Astrocyte (in vitro differentiated cells and primary cell): ENCODE measurements at regions not wholly inside any gene's neighbourhood (a gene's known extent, or its start where the extent isn't known, plus 50 kb on each side); places are given as distances from the start of the nearest gene placed in this dataset.

Experiments used
- DNase-seq: peaks from one replicate; pipeline ENCODE4 v3.0.0-alpha.2; 2010; ENCODE audit warnings: low read depth
- FAIRE-seq: peaks from 2 replicates; lab custom pipeline; 2011; peaks lifted over from hg19 to GRCh38; lab: Jason Lieb, UNC
- H2AFZ ChIP-seq: 2 replicates; pipeline ENCODE4 v1.6.0; 2012; ENCODE audit warnings: low read depth, low read length, inconsistent platforms
- H3K27ac ChIP-seq: 2 replicates; pipeline ENCODE4 v1.5.1; 2011; ENCODE audit warnings: low read depth, low read length, inconsistent platforms
- H3K27me3 ChIP-seq: 2 replicates; pipeline ENCODE4 v1.6.0; 2011; ENCODE audit warnings: low read length, inconsistent platforms; ENCODE audit not compliant: insufficient read depth
- H3K36me3 ChIP-seq: 2 replicates; pipeline ENCODE4 v1.5.1; 2011; ENCODE audit warnings: low read length, inconsistent platforms; ENCODE audit not compliant: insufficient read depth
- H3K4me1 ChIP-seq: 2 replicates; pipeline ENCODE4 v1.5.1; 2011; ENCODE audit warnings: low read length, inconsistent platforms; ENCODE audit not compliant: insufficient read depth
- H3K4me2 ChIP-seq: 2 replicates; pipeline ENCODE4 v1.6.0; 2012; ENCODE audit warnings: low read length, inconsistent platforms
- H3K4me3 ChIP-seq: 2 replicates; pipeline ENCODE4 v1.5.1; 2011; ENCODE audit warnings: low read depth, mild to moderate bottlenecking, low read length, inconsistent platforms; ENCODE audit not compliant: insufficient read depth
- H3K79me2 ChIP-seq: 2 replicates; pipeline ENCODE4 v1.6.0; 2012; ENCODE audit warnings: mild to moderate bottlenecking, low read length, inconsistent platforms; ENCODE audit not compliant: insufficient read depth
- H3K9ac ChIP-seq: 2 replicates; pipeline ENCODE4 v1.6.0; 2012; ENCODE audit warnings: mild to moderate bottlenecking, low read length, inconsistent platforms
- H3K9me3 ChIP-seq: 2 replicates; pipeline ENCODE4 v1.5.1; 2012; ENCODE audit warnings: low read depth, mild to moderate bottlenecking, low read length, inconsistent platforms; ENCODE audit not compliant: insufficient read depth
- H4K20me1 ChIP-seq: 2 replicates; pipeline ENCODE4 v1.6.0; 2012; ENCODE audit warnings: low read length, inconsistent platforms; ENCODE audit not compliant: insufficient read depth
- H3K27ac Mint-ChIP-seq: one replicate; pipeline ENCODE4 v1.8.0; 2021; ENCODE audit warnings: mild to moderate bottlenecking, mixed read lengths; ENCODE audit not compliant: unreplicated experiment
- H3K27me3 Mint-ChIP-seq: one replicate; pipeline ENCODE4 v1.8.0; 2021; ENCODE audit warnings: low read depth, mixed read lengths; ENCODE audit not compliant: unreplicated experiment
- H3K36me3 Mint-ChIP-seq: one replicate; pipeline ENCODE4 v1.8.0; 2021; ENCODE audit warnings: low read depth, mixed read lengths; ENCODE audit not compliant: unreplicated experiment
- H3K4me1 Mint-ChIP-seq: one replicate; pipeline ENCODE4 v1.8.0; 2021; ENCODE audit warnings: low read depth, mixed read lengths; ENCODE audit not compliant: unreplicated experiment
- H3K4me3 Mint-ChIP-seq: one replicate; pipeline ENCODE4 v1.8.0; 2021; ENCODE audit warnings: mild to moderate bottlenecking, moderate library complexity, mixed read lengths; ENCODE audit not compliant: unreplicated experiment
- H3K9me3 Mint-ChIP-seq: one replicate; pipeline ENCODE4 v1.8.0; 2021; ENCODE audit warnings: mild to moderate bottlenecking, mixed read lengths; ENCODE audit not compliant: unreplicated experiment
- EZH2 ChIP-seq: IDR thresholded peaks from 2 replicates; pipeline ENCODE4 v1.6.1; 2012; ENCODE audit warnings: mild to moderate bottlenecking, low read length, inconsistent platforms; ENCODE audit not compliant: insufficient read depth
- TF ChIP-seq, protein P1 (sequence below): IDR thresholded peaks from 2 replicates; pipeline ENCODE4 v1.5.1; 2011; ENCODE audit warnings: low read depth, mild to moderate bottlenecking, inconsistent platforms, low read length, moderate library complexity; ENCODE audit not compliant: insufficient read depth

DNA sequence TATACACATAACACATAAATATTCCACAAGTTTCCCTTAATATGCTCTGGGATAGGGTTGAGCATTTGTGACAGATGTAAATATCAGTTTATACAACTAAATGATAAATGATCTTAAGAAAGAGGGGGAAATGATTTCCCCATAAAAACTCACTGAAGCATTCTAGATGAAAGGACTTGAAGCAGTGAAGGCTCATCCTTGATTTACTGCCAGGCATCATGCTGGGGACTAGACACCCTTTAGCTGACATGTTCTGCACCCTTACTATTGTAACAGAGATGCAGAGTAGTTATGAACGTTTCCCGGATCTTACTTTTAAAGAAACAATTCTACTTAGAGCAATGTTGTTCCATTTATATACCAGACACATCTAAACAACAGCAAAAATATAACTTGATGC, 235.8 kb downstream of the PTGER3 start:
- H3K36me3 ChIP-seq, result no peaks in the 10 kb centered on the region
- DNase-seq, result no peak
- H3K4me1 Mint-ChIP-seq, result no peaks in the 10 kb centered on the region
- no peak overlapping the region for H3K4me3 Mint-ChIP-seq
- no peaks in the 10 kb centered on the region for H3K4me1 ChIP-seq
- no peaks in the 10 kb centered on the region for H3K9me3 ChIP-seq
- no peaks in the 10 kb centered on the region for H3K36me3 Mint-ChIP-seq
- no peaks in the 10 kb centered on the region for H3K27me3 ChIP-seq
- H3K27ac ChIP-seq, result no peak overlapping the region
- H3K4me2 ChIP-seq, result no peak overlapping the region
- H3K9me3 Mint-ChIP-seq, result peaks cover 2% of the 10 kb centered on the region
- no peak overlapping the region for H2AFZ ChIP-seq
- no peaks in the 10 kb centered on the region for H3K27me3 Mint-ChIP-seq
- no peak for FAIRE-seq
- H3K9ac ChIP-seq, result no peak overlapping the region
- TF ChIP-seq, protein P1, sequence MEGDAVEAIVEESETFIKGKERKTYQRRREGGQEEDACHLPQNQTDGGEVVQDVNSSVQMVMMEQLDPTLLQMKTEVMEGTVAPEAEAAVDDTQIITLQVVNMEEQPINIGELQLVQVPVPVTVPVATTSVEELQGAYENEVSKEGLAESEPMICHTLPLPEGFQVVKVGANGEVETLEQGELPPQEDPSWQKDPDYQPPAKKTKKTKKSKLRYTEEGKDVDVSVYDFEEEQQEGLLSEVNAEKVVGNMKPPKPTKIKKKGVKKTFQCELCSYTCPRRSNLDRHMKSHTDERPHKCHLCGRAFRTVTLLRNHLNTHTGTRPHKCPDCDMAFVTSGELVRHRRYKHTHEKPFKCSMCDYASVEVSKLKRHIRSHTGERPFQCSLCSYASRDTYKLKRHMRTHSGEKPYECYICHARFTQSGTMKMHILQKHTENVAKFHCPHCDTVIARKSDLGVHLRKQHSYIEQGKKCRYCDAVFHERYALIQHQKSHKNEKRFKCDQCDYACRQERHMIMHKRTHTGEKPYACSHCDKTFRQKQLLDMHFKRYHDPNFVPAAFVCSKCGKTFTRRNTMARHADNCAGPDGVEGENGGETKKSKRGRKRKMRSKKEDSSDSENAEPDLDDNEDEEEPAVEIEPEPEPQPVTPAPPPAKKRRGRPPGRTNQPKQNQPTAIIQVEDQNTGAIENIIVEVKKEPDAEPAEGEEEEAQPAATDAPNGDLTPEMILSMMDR, result no peak
- TF ChIP-seq EZH2, result no peak
- H3K4me3 ChIP-seq, result no peak overlapping the region
- H4K20me1 ChIP-seq, result no peaks in the 10 kb centered on the region
- H3K27ac Mint-ChIP-seq, result no peak overlapping the region
- H3K79me2 ChIP-seq, result no peaks in the 10 kb centered on the region

DNA sequence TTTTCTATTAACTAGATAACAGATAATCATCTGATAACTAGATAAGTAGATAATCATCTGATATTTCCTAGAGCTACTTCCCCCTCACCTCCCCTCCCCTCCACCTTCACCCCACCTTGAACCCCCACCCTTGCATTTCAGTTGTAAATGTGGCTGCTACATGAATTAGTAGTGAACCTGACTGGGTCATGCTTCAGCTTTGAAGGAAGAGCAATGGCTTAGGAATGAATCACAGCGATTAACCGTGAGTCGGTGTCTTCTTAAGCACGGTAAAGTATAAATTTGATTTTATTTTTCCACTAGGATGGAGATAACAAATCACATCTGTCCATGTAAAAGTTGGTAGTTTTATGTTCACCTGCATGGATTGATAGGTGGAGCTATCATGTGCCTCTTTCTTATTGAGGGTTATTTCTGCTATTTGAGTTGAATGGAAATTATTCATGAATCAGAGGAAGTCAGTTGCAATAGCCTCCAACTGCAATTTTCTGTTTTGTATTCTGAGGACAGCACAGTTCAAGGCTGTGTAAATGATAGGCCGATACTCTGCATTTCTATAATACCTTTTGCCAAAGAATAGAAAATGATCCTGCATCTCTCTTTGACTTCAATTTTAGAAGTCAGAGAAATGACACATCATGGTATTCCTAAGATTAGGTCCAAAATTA, 235.0 kb downstream of the PTGER3 start:
- H3K27ac ChIP-seq, result no peak overlapping the region
- no peak overlapping the region for H2AFZ ChIP-seq
- H3K4me2 ChIP-seq, result no peak overlapping the region
- no peak overlapping the region for H3K27ac Mint-ChIP-seq
- H3K9me3 Mint-ChIP-seq, result peaks cover 2% of the 10 kb centered on the region
- no peaks in the 10 kb centered on the region for H3K36me3 ChIP-seq
- no peaks in the 10 kb centered on the region for H3K27me3 Mint-ChIP-seq
- H3K4me1 ChIP-seq, result no peaks in the 10 kb centered on the region
- H3K79me2 ChIP-seq, result no peaks in the 10 kb centered on the region
- no peak overlapping the region for H3K4me3 ChIP-seq
- no peaks in the 10 kb centered on the region for H3K36me3 Mint-ChIP-seq
- no peaks in the 10 kb centered on the region for H3K4me1 Mint-ChIP-seq
- no peak for FAIRE-seq
- no peaks in the 10 kb centered on the region for H4K20me1 ChIP-seq
- no peak for DNase-seq
- no peak overlapping the region for H3K9ac ChIP-seq
- no peaks in the 10 kb centered on the region for H3K9me3 ChIP-seq
- no peak for TF ChIP-seq EZH2
- TF ChIP-seq, protein P1, result no peak
- no peaks in the 10 kb centered on the region for H3K27me3 ChIP-seq
- H3K4me3 Mint-ChIP-seq, result no peak overlapping the region

DNA sequence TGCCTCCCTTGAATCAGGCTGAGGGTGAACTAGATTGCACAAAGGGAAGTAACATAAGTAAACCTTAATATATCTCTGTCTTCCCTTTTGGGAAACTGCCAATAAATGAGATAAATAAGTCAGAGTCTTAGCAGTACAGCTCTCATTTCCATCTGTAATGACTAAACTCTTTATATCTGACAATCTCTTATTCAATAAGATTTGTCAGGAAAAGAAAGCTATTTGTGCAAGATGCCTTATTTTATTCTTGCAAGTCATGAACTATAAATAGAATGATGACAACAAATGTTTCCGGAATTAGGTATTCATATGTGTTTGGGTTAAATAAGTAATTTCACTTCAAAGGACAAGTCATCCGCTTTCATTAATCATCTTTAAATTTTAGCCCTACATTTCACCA, 229.2 kb downstream of the PTGER3 start:
- no peaks in the 10 kb centered on the region for H3K4me1 ChIP-seq
- TF ChIP-seq EZH2, result no peak
- TF ChIP-seq, protein P1, result no peak
- H3K4me3 ChIP-seq, result no peak overlapping the region
- Mint-ChIP-seq H3K27ac (no peak overlapping the region), H3K9me3 (peaks cover 2% of the 10 kb centered on the region), H3K4me3 (no peak overlapping the region), H3K27me3 (no peaks in the 10 kb centered on the region), H3K4me1 (no peaks in the 10 kb centered on the region), H3K36me3 (no peaks in the 10 kb centered on the region)
- no peak overlapping the region for H2AFZ ChIP-seq
- H4K20me1 ChIP-seq, result no peaks in the 10 kb centered on the region
- no peak overlapping the region for H3K4me2 ChIP-seq
- no peak overlapping the region for H3K9ac ChIP-seq
- H3K36me3 ChIP-seq, result no peaks in the 10 kb centered on the region
- no peaks in the 10 kb centered on the region for H3K27me3 ChIP-seq
- H3K9me3 ChIP-seq, result no peaks in the 10 kb centered on the region
- FAIRE-seq (no peak), DNase-seq (no peak)
- H3K79me2 ChIP-seq, result no peaks in the 10 kb centered on the region
- no peak overlapping the region for H3K27ac ChIP-seq
